Fibroblast of pulmonary artery (primary cell): ENCODE measurements at regions not wholly inside any gene's neighbourhood (a gene's known extent, or its start where the extent isn't known, plus 50 kb on each side); places are given as distances from the start of the nearest gene placed in this dataset.

Source experiments
- DNase-seq: peaks from one replicate; pipeline ENCODE4 v3.0.0-alpha.2; 2010; ENCODE audit warnings: low read depth
- H3K4me3 ChIP-seq: replicated peaks from 2 replicates; pipeline ENCODE4 v1.5.1; 2011; ENCODE audit warnings: low read depth, mild to moderate bottlenecking, control low read depth, low read length, moderate library complexity
- TF ChIP-seq, protein P1 (sequence below): IDR thresholded peaks from 2 replicates; pipeline ENCODE4 v1.5.1; 2011; ENCODE audit warnings: mild to moderate bottlenecking, control low read depth, low read length, inconsistent platforms; ENCODE audit errors: missing control alignments

DNA sequence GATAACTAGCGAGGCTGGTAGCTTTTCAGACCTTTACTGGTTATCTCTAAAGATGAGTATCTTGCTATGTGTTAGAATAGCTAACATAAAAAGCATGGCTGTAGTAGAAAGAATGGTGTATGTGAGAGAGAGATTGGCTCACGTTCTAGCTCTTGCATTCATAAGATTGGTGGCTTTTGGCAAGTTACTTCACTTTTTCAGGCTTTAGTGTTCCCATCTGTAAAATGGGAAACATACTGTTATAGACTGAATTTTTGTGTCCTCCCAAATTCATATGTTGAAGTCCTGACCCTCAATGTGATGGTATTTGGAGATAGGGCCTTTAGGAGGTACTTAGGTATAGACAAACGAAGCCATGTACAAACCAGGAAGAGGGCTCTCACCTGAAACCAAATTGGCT lies 302.4 kb upstream of the KLF4 start:
- no peak overlapping the region for H3K4me3 ChIP-seq
- no peak for DNase-seq
- TF ChIP-seq, protein P1, sequence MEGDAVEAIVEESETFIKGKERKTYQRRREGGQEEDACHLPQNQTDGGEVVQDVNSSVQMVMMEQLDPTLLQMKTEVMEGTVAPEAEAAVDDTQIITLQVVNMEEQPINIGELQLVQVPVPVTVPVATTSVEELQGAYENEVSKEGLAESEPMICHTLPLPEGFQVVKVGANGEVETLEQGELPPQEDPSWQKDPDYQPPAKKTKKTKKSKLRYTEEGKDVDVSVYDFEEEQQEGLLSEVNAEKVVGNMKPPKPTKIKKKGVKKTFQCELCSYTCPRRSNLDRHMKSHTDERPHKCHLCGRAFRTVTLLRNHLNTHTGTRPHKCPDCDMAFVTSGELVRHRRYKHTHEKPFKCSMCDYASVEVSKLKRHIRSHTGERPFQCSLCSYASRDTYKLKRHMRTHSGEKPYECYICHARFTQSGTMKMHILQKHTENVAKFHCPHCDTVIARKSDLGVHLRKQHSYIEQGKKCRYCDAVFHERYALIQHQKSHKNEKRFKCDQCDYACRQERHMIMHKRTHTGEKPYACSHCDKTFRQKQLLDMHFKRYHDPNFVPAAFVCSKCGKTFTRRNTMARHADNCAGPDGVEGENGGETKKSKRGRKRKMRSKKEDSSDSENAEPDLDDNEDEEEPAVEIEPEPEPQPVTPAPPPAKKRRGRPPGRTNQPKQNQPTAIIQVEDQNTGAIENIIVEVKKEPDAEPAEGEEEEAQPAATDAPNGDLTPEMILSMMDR, result no peak

DNA sequence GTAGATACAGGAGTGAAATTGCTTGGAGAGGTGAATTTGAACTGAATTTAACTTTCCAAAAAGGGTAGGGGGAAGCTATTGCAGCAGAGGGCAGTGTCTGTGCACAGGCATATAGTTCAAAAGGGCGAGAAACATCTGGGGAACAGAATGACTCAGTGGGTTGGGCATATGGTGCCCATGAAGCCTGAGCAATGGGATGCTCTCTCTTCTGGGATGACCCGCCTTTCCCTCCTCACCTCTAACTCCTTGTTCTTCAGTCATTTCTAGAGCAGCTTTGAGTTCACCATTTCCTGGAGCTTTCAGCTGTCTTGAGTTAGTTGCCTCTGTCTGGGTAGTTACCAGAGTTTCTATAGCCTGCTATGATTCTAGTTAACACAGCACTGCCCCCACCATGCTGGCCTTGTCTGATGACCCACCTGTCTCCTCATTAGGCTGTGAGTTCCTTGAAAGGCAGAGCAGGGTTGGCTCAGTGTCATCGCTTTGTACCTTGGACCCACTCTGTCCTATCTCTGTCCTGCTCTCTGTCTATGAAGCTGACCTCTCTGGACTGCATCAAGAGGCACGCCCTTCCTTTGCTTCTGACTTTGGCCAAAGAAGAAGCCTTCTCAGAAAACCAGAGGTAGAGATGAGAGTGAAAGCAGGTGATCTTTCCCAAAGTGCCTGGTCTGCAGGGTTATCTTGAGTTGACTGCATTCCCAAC lies 299.6 kb upstream of the KLF4 start:
- H3K4me3 ChIP-seq, result no peak overlapping the region
- TF ChIP-seq, protein P1, result no peak
- no peak for DNase-seq

- no peak overlapping the region for H3K4me3 ChIP-seq
- DNase-seq, result no peak
- TF ChIP-seq, protein P1, result no peak
These were observed 297.0 kb upstream of the KLF4 start for GRCh38 chr9:107786561-107786960.

DNA sequence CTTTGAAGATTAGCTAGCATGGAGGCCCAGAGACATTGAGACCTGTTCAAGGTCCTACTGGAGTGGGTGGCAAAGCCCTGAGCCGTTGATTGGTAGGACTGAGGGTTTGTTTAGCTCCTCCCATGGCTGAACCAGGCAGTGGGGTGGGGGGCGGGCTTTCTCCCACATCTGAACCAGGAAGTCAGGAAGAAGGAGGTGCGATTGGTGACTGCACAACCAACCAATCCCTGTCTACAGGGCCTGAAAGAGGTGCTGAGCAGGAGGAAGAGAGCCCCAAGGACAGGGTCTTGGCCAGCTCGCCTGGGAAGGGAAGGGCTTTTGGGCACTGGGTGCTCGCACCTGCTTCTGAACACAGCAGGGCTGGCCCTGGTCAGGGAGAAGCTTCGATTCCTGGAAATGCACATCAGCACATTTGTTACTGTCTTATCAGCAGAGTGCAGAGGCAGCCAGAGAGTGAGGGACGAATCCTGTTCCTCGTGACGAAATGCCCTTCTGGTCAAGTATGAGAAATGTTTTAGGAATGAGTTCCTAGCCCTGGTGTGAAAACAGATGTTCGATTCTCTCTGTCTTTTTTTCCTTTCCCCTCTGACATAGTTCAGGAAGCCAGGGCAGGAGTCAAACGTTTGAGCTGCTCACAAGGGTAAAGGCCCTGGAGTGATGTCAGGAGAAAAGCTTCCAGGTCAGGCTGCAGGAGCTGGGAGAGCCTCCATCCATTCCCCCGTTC lies 294.8 kb upstream of the KLF4 start:
- TF ChIP-seq, protein P1, result no peak
- DNase-seq, result peak; percentile 91
- H3K4me3 ChIP-seq, result no peak overlapping the region

DNA sequence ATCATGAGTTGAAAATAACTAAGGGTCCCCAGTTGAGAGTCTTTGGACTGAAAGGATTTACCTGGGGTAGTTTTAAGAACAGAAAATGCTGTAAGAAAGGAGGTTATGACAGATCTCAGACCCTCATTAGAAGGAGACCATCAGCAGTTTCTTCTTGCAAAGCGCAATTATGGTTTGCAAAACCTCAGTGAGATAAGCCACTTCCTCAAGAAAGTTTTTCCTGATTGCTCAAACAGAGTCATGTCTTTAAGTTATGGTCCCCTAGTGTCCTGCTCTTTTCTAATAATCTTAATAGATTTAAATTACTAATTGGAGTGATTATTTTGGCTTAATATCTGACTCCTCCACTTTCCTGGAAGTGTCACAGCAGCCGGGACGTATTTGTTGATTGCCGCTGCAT lies 293.2 kb upstream of the KLF4 start:
- DNase-seq, result peak; percentile 33
- no peak overlapping the region for H3K4me3 ChIP-seq
- TF ChIP-seq, protein P1, result no peak

DNA sequence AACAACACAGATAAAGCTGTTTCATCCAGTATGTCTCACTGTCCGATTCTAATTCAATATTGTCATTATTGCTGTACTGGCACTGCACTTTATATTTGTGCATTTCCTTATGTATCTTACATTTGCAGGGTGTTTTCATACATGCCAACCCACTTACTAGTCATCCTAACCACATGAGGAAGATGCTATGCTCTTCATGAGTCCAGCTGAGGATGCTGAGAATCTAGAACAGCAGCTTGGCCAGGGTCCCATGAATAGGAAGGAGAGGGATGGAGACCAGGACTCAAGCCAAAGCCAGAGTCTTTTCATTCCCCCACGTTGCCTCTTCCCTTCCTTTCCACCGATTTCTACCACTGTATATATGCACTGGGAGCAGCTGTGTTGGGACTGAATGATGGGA lies 292.8 kb upstream of the KLF4 start:
- DNase-seq, result peak; percentile 51
- no peak overlapping the region for H3K4me3 ChIP-seq
- TF ChIP-seq, protein P1, result no peak
